ENCODE measurements at regions not wholly inside any gene's neighbourhood (a gene's known extent, or its start where the extent isn't known, plus 50 kb on each side); places are given as distances from the start of the nearest gene placed in this dataset.

DNA sequence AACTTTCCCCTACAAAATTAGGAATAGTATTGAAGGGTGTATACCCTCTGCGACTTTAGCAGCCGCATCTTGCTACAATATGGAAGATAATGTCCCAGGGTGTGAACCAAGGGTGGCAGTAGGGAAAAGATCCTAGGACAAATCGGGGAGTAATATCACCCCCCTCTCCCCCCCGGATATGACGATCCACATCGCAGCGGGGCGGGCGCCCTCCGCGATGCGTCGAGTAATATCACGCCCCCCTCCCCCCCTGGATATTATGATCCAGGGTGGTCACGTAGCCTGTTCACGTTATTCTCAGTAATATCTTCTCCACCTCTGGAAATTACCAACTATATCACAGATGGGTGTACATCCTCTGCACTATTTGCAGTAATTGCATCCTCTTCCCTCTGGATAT, 82.9 kb downstream of the DAPL1 start:
- Histone ChIP-seq H3K27ac (ENCODE audit: low read depth) (no peak overlapping the region), H2AFZ (no peak overlapping the region), H3K4me2 (no peak overlapping the region), H3K4me1 (ENCODE audit: insufficient read depth) (no peaks in the 10 kb centered on the region), H3F3A (replicated peaks; ENCODE audit: low read depth) (no peaks in the 10 kb centered on the region), H3K79me2 (replicated peaks; ENCODE audit: insufficient read depth) (no peaks in the 10 kb centered on the region), H3K4me3 (no peak overlapping the region), H4K20me1 (replicated peaks; ENCODE audit: insufficient read depth) (no peaks in the 10 kb centered on the region), H3K27me3 (ENCODE audit: insufficient read depth) (no peaks in the 10 kb centered on the region), H3K36me3 (ENCODE audit: insufficient read depth) (no peaks in the 10 kb centered on the region), H3K9me2 (ENCODE audit: insufficient read depth) (no peaks in the 10 kb centered on the region)
- no peak for ATAC-seq
- Mint-ChIP-seq H3K36me3 (ENCODE audit: low read depth) (no peaks in the 10 kb centered on the region), H3K27me3 (ENCODE audit: insufficient read depth, low read depth, poor library complexity) (no peaks in the 10 kb centered on the region), H3K27ac (no peak overlapping the region), H3K4me3 (no peak overlapping the region), H3K9me3 (no peaks in the 10 kb centered on the region), H3K4me1 (no peaks in the 10 kb centered on the region)
- DNase-seq (ENCODE audit: low spot score) = no peak
- TF ChIP-seq NANOG (IDR thresholded peaks at IDR 0.05; ENCODE audit: borderline replicate concordance) (no peak), ZNF114 (CRISPR knock-in tag; IDR thresholded peaks at IDR 0.05) (no peak), EZH2phosphoT487 (IDR thresholded peaks at IDR 0.05; ENCODE audit: unreplicated experiment) (no peak), CTCF (conservative IDR thresholded peaks at IDR 0.05; ENCODE audit: low read depth in 2 of 2) (no peak), EZH2 (IDR thresholded peaks at IDR 0.05; ENCODE audit: low read depth, unreplicated experiment) (no peak), ZNF331 (CRISPR knock-in tag; IDR thresholded peaks at IDR 0.05; ENCODE audit: low read depth) (no peak), STAT1 (IDR thresholded peaks at IDR 0.05; ENCODE audit: unreplicated experiment) (no peak), POLR2AphosphoS5 (IDR thresholded peaks at IDR 0.05; ENCODE audit: low read depth) (no peak), CREB1 (CRISPR knock-in tag; IDR thresholded peaks at IDR 0.05; ENCODE audit: low read depth) (no peak), ZNF462 (CRISPR knock-in tag; IDR thresholded peaks at IDR 0.05) (no peak), JUNB (IDR thresholded peaks at IDR 0.05; ENCODE audit: unreplicated experiment) (no peak)
- TF ChIP-seq, protein P1, sequence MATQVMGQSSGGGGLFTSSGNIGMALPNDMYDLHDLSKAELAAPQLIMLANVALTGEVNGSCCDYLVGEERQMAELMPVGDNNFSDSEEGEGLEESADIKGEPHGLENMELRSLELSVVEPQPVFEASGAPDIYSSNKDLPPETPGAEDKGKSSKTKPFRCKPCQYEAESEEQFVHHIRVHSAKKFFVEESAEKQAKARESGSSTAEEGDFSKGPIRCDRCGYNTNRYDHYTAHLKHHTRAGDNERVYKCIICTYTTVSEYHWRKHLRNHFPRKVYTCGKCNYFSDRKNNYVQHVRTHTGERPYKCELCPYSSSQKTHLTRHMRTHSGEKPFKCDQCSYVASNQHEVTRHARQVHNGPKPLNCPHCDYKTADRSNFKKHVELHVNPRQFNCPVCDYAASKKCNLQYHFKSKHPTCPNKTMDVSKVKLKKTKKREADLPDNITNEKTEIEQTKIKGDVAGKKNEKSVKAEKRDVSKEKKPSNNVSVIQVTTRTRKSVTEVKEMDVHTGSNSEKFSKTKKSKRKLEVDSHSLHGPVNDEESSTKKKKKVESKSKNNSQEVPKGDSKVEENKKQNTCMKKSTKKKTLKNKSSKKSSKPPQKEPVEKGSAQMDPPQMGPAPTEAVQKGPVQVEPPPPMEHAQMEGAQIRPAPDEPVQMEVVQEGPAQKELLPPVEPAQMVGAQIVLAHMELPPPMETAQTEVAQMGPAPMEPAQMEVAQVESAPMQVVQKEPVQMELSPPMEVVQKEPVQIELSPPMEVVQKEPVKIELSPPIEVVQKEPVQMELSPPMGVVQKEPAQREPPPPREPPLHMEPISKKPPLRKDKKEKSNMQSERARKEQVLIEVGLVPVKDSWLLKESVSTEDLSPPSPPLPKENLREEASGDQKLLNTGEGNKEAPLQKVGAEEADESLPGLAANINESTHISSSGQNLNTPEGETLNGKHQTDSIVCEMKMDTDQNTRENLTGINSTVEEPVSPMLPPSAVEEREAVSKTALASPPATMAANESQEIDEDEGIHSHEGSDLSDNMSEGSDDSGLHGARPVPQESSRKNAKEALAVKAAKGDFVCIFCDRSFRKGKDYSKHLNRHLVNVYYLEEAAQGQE (IDR thresholded peaks at IDR 0.05; ENCODE audit: unreplicated experiment) = no peak
